H1 (cell line): ENCODE measurements at regions not wholly inside any gene's neighbourhood (a gene's known extent, or its start where the extent isn't known, plus 50 kb on each side); places are given as distances from the start of the nearest gene placed in this dataset.

ENCODE experiments used
- CTCF ChIA-PET: fragments of 300-600 bp; sonication (Branson Sonifier 250); formaldehyde crosslinking; loops from one replicate; lab custom pipeline; 2021; ENCODE audit not compliant: partially characterized antibody; lab: Charles Lee
- POLR2A ChIA-PET: fragments of 300-600 bp; sonication (Branson Sonifier 250); formaldehyde crosslinking; loops from one replicate; lab custom pipeline; 2021; ENCODE audit warnings: inconsistent platforms; ENCODE audit not compliant: partially characterized antibody; lab: Charles Lee
- DNase-seq, 2 experiments: peaks; one replicate each; pipeline versions ENCODE4 v3.0.0 to v3.0.0-alpha.2; 2010 to 2022; ENCODE audit warnings: low spot score in 2 of 2, low read depth in 1 of 2, mixed read lengths in 1 of 2
- FAIRE-seq: peaks from 2 replicates; lab custom pipeline; 2011; peaks lifted over from hg19 to GRCh38; lab: Jason Lieb, UNC
- H2AFZ ChIP-seq: 2 replicates; pipeline ENCODE4 v1.8.1; 2012; ENCODE audit warnings: low read length, inconsistent platforms
- H2AK5ac ChIP-seq: 2 replicates; pipeline ENCODE4 v1.6.1; 2013; ENCODE audit warnings: low read depth, low read length
- H2BK120ac ChIP-seq: replicated peaks from 2 replicates; pipeline ENCODE3; 2013; ENCODE audit warnings: low read depth, low read length, inconsistent platforms
- H2BK12ac ChIP-seq: 2 replicates; pipeline ENCODE4 v1.6.1; 2013; ENCODE audit warnings: low read depth, low read length
- H2BK15ac ChIP-seq: 2 replicates; pipeline ENCODE4 v1.6.1; 2013; ENCODE audit warnings: low read length
- H2BK20ac ChIP-seq: 2 replicates; pipeline ENCODE4 v1.6.1; 2013; ENCODE audit warnings: low read length
- H2BK5ac ChIP-seq: 2 replicates; pipeline ENCODE4 v1.6.1; 2013; ENCODE audit warnings: low read depth, low read length
- H3K14ac ChIP-seq: 2 replicates; pipeline ENCODE4 v1.6.1; 2013; ENCODE audit warnings: inconsistent platforms; ENCODE audit not compliant: insufficient read length
- H3K18ac ChIP-seq: 2 replicates; pipeline ENCODE4 v1.6.1; 2013; ENCODE audit warnings: low read length; ENCODE audit errors: extremely low read depth
- H3K23ac ChIP-seq: 2 replicates; pipeline ENCODE4 v1.6.1; 2013; ENCODE audit warnings: inconsistent platforms; ENCODE audit not compliant: insufficient read length
- H3K23me2 ChIP-seq: 2 replicates; pipeline ENCODE4 v1.6.1; 2013; ENCODE audit warnings: low read depth, low read length
- H3K27ac ChIP-seq: 2 replicates; pipeline ENCODE4 v1.6.1; 2011; ENCODE audit warnings: low read depth, low read length, inconsistent platforms
- H3K27me3 ChIP-seq, 4 experiments: replicated peaks in 1 of 4; 1 replicate in 1 of 4; 2 replicates in 3 of 4; pipeline versions ENCODE4 v1.6.1 to v1.8.1; 2011 to 2013; ENCODE audit warnings: low read length in 3 of 4, mild to moderate bottlenecking in 3 of 4, inconsistent platforms in 2 of 4, mixed read lengths in 2 of 4, moderate library complexity in 1 of 4; ENCODE audit not compliant: control insufficient read depth in 3 of 4, insufficient read depth in 3 of 4; ENCODE audit errors: extremely low read depth in 1 of 4
- H3K36me3 ChIP-seq, 4 experiments: 2 replicates each; pipeline versions ENCODE4 v1.6.1 to v1.8.1; 2011 to 2013; ENCODE audit warnings: mild to moderate bottlenecking in 4 of 4, low read length in 3 of 4, moderate library complexity in 2 of 4, control low read depth in 1 of 4, inconsistent platforms in 1 of 4; ENCODE audit not compliant: insufficient read depth in 4 of 4, control insufficient read depth in 2 of 4
- H3K4ac ChIP-seq: replicated peaks from 2 replicates; pipeline ENCODE3; 2013; ENCODE audit warnings: low read length, low read depth, mixed read lengths, inconsistent platforms; ENCODE audit not compliant: insufficient read length
- H3K4me1 ChIP-seq, 4 experiments: replicated peaks in 1 of 4; 1 replicate in 1 of 4; 2 replicates in 3 of 4; pipeline versions ENCODE4 v1.6.1 to v1.8.1; 2011 to 2013; ENCODE audit warnings: low read length in 3 of 4, inconsistent platforms in 2 of 4, mixed read lengths in 1 of 4; ENCODE audit not compliant: insufficient read depth in 4 of 4, control insufficient read depth in 3 of 4
- H3K4me2 ChIP-seq, 2 experiments: 2 replicates each; pipeline versions ENCODE4 v1.6.1 to v1.8.1; 2011 to 2013; ENCODE audit warnings: low read depth in 2 of 2, low read length in 2 of 2, control low read depth in 1 of 2, inconsistent platforms in 1 of 2, mild to moderate bottlenecking in 1 of 2; ENCODE audit not compliant: insufficient read depth in 1 of 2
- H3K4me3 ChIP-seq, 4 experiments: fragments of 200-600, 300-600 bp in 1 of 4; sonication (generic), shearing (Covaris generic), sonication (Bioruptor Twin) in 1 of 4; 2 replicates each; pipeline versions ENCODE4 v1.5.1 to v1.8.1; 2011 to 2016; ENCODE audit warnings: low read length in 4 of 4, low read depth in 3 of 4, control low read depth in 2 of 4, inconsistent platforms in 2 of 4, mild to moderate bottlenecking in 2 of 4, mixed read lengths in 1 of 4, moderate library complexity in 1 of 4; ENCODE audit not compliant: insufficient read depth in 2 of 4; ENCODE audit errors: extremely low read depth in 1 of 4
- H3K56ac ChIP-seq: replicated peaks from 2 replicates; pipeline ENCODE3; 2013; ENCODE audit warnings: low read depth, mild to moderate bottlenecking, mixed read lengths, low read length, inconsistent platforms; ENCODE audit not compliant: insufficient read length
- H3K79me1 ChIP-seq: 2 replicates; pipeline ENCODE4 v1.6.1; 2013; ENCODE audit warnings: low read depth, low read length, control low read depth
- H3K79me2 ChIP-seq, 2 experiments: 2 replicates each; pipeline versions ENCODE4 v1.6.1 to v1.8.1; 2012 to 2013; ENCODE audit warnings: low read length in 2 of 2, mild to moderate bottlenecking in 2 of 2, inconsistent platforms in 1 of 2; ENCODE audit not compliant: insufficient read depth in 2 of 2, control insufficient read depth in 1 of 2
- H3K9ac ChIP-seq, 4 experiments: replicated peaks in 1 of 4; 1 replicate in 1 of 4; 2 replicates in 3 of 4; pipeline versions ENCODE4 v1.6.1 to v1.8.1; 2011 to 2013; ENCODE audit warnings: low read depth in 3 of 4, low read length in 3 of 4, control low read depth in 2 of 4, mild to moderate bottlenecking in 2 of 4, moderate library complexity in 2 of 4, inconsistent platforms in 1 of 4; ENCODE audit errors: extremely low read depth in 1 of 4
- H3K9me3 ChIP-seq, 2 experiments: 2 replicates each; pipeline versions ENCODE4 v1.6.1 to v1.8.1; 2012 to 2013; ENCODE audit warnings: mild to moderate bottlenecking in 2 of 2, moderate library complexity in 2 of 2, control low read depth in 1 of 2, inconsistent platforms in 1 of 2, low read depth in 1 of 2, low read length in 1 of 2, mixed read lengths in 1 of 2; ENCODE audit not compliant: insufficient read depth in 2 of 2
- H4K20me1 ChIP-seq, 2 experiments: replicated peaks in 1 of 2; 2 replicates each; pipeline versions ENCODE3 to v1.8.1; 2011 to 2013; ENCODE audit warnings: inconsistent platforms in 2 of 2, low read length in 2 of 2, mild to moderate bottlenecking in 1 of 2; ENCODE audit not compliant: insufficient read depth in 2 of 2, control insufficient read depth in 1 of 2
- H4K5ac ChIP-seq: 2 replicates; pipeline ENCODE4 v1.6.1; 2013; ENCODE audit warnings: low read length, low read depth, mixed read lengths, inconsistent platforms; ENCODE audit not compliant: insufficient read length
- H4K8ac ChIP-seq: 2 replicates; pipeline ENCODE4 v1.8.0; 2013; ENCODE audit warnings: mild to moderate bottlenecking, moderate library complexity, low read length, inconsistent platforms; ENCODE audit not compliant: insufficient read depth; ENCODE audit errors: extremely low read depth
- H4K91ac ChIP-seq: replicated peaks from 2 replicates; pipeline ENCODE3; 2013; ENCODE audit warnings: low read length, mixed read lengths, inconsistent platforms; ENCODE audit not compliant: insufficient read length
- FOSL1 ChIP-seq: IDR thresholded peaks from 2 replicates; pipeline ENCODE4 v1.6.1; 2011; ENCODE audit warnings: mild to moderate bottlenecking, low read depth, low read length, moderate library complexity; ENCODE audit not compliant: insufficient read depth
- JUND ChIP-seq: IDR thresholded peaks from 2 replicates; pipeline ENCODE4 v1.6.1; 2011; ENCODE audit warnings: mild to moderate bottlenecking, improper control_type of control experiment, low read length
- MAFK ChIP-seq: IDR thresholded peaks from 2 replicates; pipeline ENCODE4 v1.6.1; 2012; ENCODE audit warnings: low read depth, mild to moderate bottlenecking, improper control_type of control experiment, low read length
- POLR2AphosphoS5 ChIP-seq: IDR thresholded peaks from 2 replicates; pipeline ENCODE4 v1.6.1; 2011; ENCODE audit warnings: low read depth, low read length
- SP2 ChIP-seq: IDR thresholded peaks from 2 replicates; pipeline ENCODE4 v1.6.1; 2012; ENCODE audit warnings: mild to moderate bottlenecking, low read length, inconsistent platforms
- WGBS, 2 experiments: shearing (Covaris generic) in 1 of 2; methylation state at CpG; one replicate each; pipeline versions ENCODE4 v1.1.6 to v1.1.7; 2013 to 2015; ENCODE audit warnings: low lambda C conversion rate in 2 of 2, mixed read lengths in 2 of 2, inconsistent platforms in 1 of 2, low coverage in 1 of 2, missing lambda C conversion rate in 1 of 2; ENCODE audit not compliant: insufficient replicate concordance in 2 of 2, insufficient coverage in 1 of 2, insufficient read length in 1 of 2; ENCODE audit errors: extremely low coverage in 1 of 2, missing lambda C conversion rate in 1 of 2; 5-methylcytosine and 5-hydroxymethylcytosine counted together
- TF ChIP-seq, protein P1 (sequence below): IDR thresholded peaks from 2 replicates; pipeline ENCODE4 v1.6.1; 2012; ENCODE audit warnings: inconsistent platforms
- TF ChIP-seq, protein P2 (sequence below): IDR thresholded peaks from 2 replicates; pipeline ENCODE4 v1.6.1; 2011; ENCODE audit warnings: low read length, improper control_type of control experiment

DNA sequence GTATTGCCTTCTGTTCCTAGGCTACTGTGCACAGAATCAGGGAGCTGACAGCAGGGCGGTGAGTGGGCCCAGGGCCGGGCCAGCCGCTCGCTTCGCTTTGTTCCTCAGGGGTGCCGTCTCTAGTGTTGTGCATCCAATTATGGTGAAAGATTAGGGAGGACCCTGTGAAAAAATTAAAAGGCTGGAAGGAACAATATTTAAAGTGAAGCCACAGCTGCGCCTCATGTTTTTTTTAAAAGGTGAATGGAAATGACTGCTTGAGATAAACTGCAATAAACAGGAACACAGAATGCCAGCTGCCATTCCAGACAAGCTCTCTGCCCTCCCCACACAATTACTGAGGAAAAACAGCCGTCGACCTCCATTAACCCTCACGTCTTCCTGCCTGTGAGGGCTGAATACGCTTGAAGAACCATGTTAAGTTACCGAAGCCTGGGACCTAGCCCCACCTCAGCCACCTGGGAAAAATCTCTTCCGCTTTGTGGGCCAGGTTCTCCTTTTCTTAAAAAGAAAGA, 132.0 kb upstream of the IL12A start:
- H3K79me1 ChIP-seq = peaks cover 5% of the 10 kb centered on the region; the same call in 1 of the 2 replicates
- no peak overlapping the region for H2BK5ac ChIP-seq
- H3K9ac ChIP-seq = no peak overlapping the region
- no peak overlapping the region for H3K4me3 ChIP-seq
- H3K14ac ChIP-seq = no peak overlapping the region
- H3K4me1 ChIP-seq = peaks cover 4 to 11% (median 7%) of the 10 kb centered on the region in 4 experiments; a peak in 6 of 7 replicates
- no peak overlapping the region for H2BK20ac ChIP-seq
- DNase-seq (no peak), FAIRE-seq (no peak)
- WGBS, 2 experiments = 92% methylated on average over 13 of the region's 13 CpGs; no CpG with 5 or more reads in 1 of the 2 experiments
- H3K23ac ChIP-seq = no peak overlapping the region
- H3K79me2 ChIP-seq = peaks cover 0 to 18% of the 10 kb centered on the region in 2 experiments; a peak in 2 of 4 replicates
- TF ChIP-seq MAFK (no peak), SP2 (no peak), FOSL1 (no peak), JUND (no peak), POLR2AphosphoS5 (no peak)
- TF ChIP-seq, protein P1, sequence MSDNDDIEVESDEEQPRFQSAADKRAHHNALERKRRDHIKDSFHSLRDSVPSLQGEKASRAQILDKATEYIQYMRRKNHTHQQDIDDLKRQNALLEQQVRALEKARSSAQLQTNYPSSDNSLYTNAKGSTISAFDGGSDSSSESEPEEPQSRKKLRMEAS = no peak
- TF ChIP-seq, protein P2, sequence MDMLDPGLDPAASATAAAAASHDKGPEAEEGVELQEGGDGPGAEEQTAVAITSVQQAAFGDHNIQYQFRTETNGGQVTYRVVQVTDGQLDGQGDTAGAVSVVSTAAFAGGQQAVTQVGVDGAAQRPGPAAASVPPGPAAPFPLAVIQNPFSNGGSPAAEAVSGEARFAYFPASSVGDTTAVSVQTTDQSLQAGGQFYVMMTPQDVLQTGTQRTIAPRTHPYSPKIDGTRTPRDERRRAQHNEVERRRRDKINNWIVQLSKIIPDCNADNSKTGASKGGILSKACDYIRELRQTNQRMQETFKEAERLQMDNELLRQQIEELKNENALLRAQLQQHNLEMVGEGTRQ = no peak
- no peaks in the 10 kb centered on the region for H3K9me3 ChIP-seq
- no peak overlapping the region for H4K8ac ChIP-seq
- H3K27ac ChIP-seq = no peak overlapping the region
- ChIA-PET POLR2A (interaction anchor here (1.5 kb wide), 1 partner anchor 8 kb away, joined by 4 read pairs; no protein-coding TSS in a partner anchor), CTCF (interaction anchor here (1.0 to 2.4 kb wide), 2 partner anchors 28 to 37 kb away, joined by 3 to 9 read pairs; no protein-coding TSS in a partner anchor)
- H2AK5ac ChIP-seq = no peak overlapping the region; the same call in 1 of the 2 replicates
- H3K23me2 ChIP-seq = no peaks in the 10 kb centered on the region
- H2BK15ac ChIP-seq = no peak overlapping the region
- H3K4ac ChIP-seq = no peak overlapping the region
- no peak overlapping the region for H3K18ac ChIP-seq
- no peak overlapping the region for H4K91ac ChIP-seq
- H3K27me3 ChIP-seq = no peaks in the 10 kb centered on the region
- no peak overlapping the region for H2BK12ac ChIP-seq
- no peak overlapping the region for H2AFZ ChIP-seq
- H3K56ac ChIP-seq = no peak overlapping the region
- no peak overlapping the region for H3K4me2 ChIP-seq
- no peak overlapping the region for H2BK120ac ChIP-seq
- no peak overlapping the region for H4K5ac ChIP-seq
- peaks cover 0 to 2% of the 10 kb centered on the region in 2 experiments for H4K20me1 ChIP-seq
- no peaks in the 10 kb centered on the region for H3K36me3 ChIP-seq
